ENCODE measurements at regions not wholly inside any gene's neighbourhood (a gene's known extent, or its start where the extent isn't known, plus 50 kb on each side); places are given as distances from the start of the nearest gene placed in this dataset.
A peak's percentile ranks its signal among the peaks of the same experiment; 100 is the strongest.
"Not testable (repeated sequence)": the region's sequence is repeated elsewhere in the genome, so short reads cannot be mapped to it uniquely, and the experiment has no call there.

DNA sequence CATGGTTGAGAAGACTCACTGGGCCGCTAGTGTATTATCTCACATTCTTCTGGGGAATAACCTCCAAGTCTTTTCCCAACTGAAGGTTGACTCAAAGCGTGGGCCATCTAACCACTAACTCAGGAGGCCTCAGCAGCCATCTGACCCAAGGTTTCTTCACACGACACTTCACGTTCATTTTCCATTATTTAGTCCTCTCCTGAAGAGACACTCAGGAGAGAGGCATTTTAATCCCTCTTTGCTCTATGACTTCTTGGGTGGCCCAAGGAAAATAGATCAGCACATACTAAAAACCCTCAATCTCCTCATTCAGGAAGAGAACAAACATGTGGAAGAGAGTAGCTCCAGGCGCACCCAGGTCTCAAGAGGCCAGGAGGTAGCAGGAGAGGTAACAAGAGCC, 252.8 kb upstream of the FOXF1 start:
- Histone ChIP-seq H3K4me1 (ENCODE audit: low read length) (no peaks in the 10 kb centered on the region), H3K79me2 (ENCODE audit: low read length) (no peaks in the 10 kb centered on the region), H3K9me2 (replicated peaks; ENCODE audit: insufficient read depth, low read length) (peaks cover 4% of the 10 kb centered on the region; the same call in 1 of the 2 replicates), H3K4me2 (ENCODE audit: low read depth, low read length, poor library complexity, severe bottlenecking) (no peak overlapping the region), H3K27ac (ENCODE audit: low read length) (no peak overlapping the region), H2AFZ (ENCODE audit: low read length) (no peak overlapping the region), H4K20me1 (ENCODE audit: insufficient read depth, low read depth, low read length) (no peaks in the 10 kb centered on the region), H3K27me3 (ENCODE audit: low read length) (no peaks in the 10 kb centered on the region), H3K36me3 (ENCODE audit: insufficient read depth, low read length) (no peaks in the 10 kb centered on the region), H3K4me3 (ENCODE audit: low read length) (no peak overlapping the region), H3K9me3 (ENCODE audit: low read length) (peaks cover 11% of the 10 kb centered on the region; the same call in 1 of the 2 replicates), H3K9ac (ENCODE audit: low read length) (no peak overlapping the region)
- no peak for DNase-seq

DNA sequence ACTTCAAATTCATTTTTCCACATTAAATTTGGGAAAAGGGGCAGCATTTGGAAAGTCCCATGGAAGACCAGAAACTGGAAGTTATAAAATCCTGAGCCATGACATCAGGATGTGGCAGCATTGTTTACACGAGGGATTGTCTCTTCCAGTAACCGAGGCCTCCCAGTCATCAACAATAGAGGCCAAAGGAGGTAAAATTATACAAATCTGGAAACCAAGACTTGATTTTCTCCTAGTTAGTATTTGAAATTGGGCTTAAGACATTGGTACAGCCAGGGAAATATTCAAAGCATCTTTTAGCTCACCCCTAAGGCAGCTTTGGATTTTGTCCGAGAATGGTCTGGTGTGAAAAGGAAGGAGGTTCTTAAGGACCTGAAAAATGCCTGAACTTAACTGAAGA, 251.6 kb upstream of the FOXF1 start:
- Histone ChIP-seq H3K79me2 (ENCODE audit: low read length) (no peaks in the 10 kb centered on the region), H3K9me2 (replicated peaks; ENCODE audit: insufficient read depth, low read length) (peaks cover 4% of the 10 kb centered on the region; the same call in 1 of the 2 replicates), H3K9ac (ENCODE audit: low read length) (no peak overlapping the region), H3K4me1 (ENCODE audit: low read length) (no peaks in the 10 kb centered on the region), H3K27ac (ENCODE audit: low read length) (no peak overlapping the region), H3K4me2 (ENCODE audit: low read depth, low read length, poor library complexity, severe bottlenecking) (no peak overlapping the region), H3K27me3 (ENCODE audit: low read length) (no peaks in the 10 kb centered on the region), H3K4me3 (ENCODE audit: low read length) (no peak overlapping the region), H3K36me3 (ENCODE audit: insufficient read depth, low read length) (no peaks in the 10 kb centered on the region), H4K20me1 (ENCODE audit: insufficient read depth, low read depth, low read length) (no peaks in the 10 kb centered on the region), H2AFZ (ENCODE audit: low read length) (no peak overlapping the region), H3K9me3 (ENCODE audit: low read length) (peaks cover 11% of the 10 kb centered on the region; the same call in 1 of the 2 replicates)
- DNase-seq: no peak

DNA sequence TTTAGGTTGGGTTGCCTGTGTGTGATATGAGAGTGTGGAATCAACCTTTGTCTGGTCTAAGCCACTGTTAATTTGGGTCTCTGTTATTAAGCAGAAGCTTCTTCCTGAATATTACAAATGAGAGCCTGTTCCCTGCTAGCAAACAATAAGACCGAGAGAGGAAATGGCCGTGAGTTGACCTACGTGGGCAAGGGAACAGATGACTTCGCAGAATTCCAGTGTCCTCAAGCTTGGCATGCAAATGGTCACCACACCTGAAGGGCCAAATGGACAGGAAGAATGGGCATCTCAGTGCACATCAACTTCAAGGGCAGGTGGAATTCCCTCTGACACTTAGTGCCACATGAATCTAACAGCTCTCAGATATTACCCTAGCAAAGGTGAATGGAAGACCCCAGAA, 250.8 kb upstream of the FOXF1 start:
- H3K79me2 ChIP-seq (ENCODE audit: low read length): no peaks in the 10 kb centered on the region
- H3K27me3 ChIP-seq (ENCODE audit: low read length): no peaks in the 10 kb centered on the region
- no peak overlapping the region for H3K4me3 ChIP-seq (ENCODE audit: low read length)
- no peak overlapping the region for H3K4me2 ChIP-seq (ENCODE audit: low read depth, low read length, poor library complexity, severe bottlenecking)
- H4K20me1 ChIP-seq (ENCODE audit: insufficient read depth, low read depth, low read length): no peaks in the 10 kb centered on the region
- no peak overlapping the region for H2AFZ ChIP-seq (ENCODE audit: low read length)
- H3K4me1 ChIP-seq (ENCODE audit: low read length): no peaks in the 10 kb centered on the region
- DNase-seq: no peak
- no peak overlapping the region for H3K27ac ChIP-seq (ENCODE audit: low read length)
- peaks cover 11% of the 10 kb centered on the region; the same call in 1 of the 2 replicates for H3K9me3 ChIP-seq (ENCODE audit: low read length)
- H3K36me3 ChIP-seq (ENCODE audit: insufficient read depth, low read length): no peaks in the 10 kb centered on the region
- peaks cover 4% of the 10 kb centered on the region; the same call in 1 of the 2 replicates for H3K9me2 ChIP-seq (replicated peaks; ENCODE audit: insufficient read depth, low read length)
- no peak overlapping the region for H3K9ac ChIP-seq (ENCODE audit: low read length)

DNA sequence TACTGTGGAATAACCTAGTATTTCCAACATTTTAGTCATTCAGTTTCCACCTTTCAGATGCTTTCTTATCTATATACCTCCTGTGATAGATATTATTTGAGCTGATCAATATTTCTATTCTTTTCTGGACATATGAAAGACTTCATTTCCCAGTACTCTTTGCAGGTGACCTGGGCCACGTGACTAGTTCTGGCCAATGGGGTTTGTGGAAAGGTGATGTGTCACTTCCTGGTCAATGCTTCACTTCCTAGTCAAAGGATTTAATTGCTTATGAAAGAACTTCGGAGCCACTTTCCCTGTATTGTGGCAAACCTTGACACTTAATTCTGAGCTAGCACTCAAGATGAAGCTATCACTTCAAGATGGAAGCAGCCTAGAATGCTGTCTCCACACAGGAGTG, 248.9 kb upstream of the FOXF1 start:
- Histone ChIP-seq H3K27ac (ENCODE audit: low read length) (no peak overlapping the region), H3K4me2 (ENCODE audit: low read depth, low read length, poor library complexity, severe bottlenecking) (no peak overlapping the region), H3K27me3 (ENCODE audit: low read length) (no peaks in the 10 kb centered on the region), H3K4me3 (ENCODE audit: low read length) (no peak overlapping the region), H3K9ac (ENCODE audit: low read length) (no peak overlapping the region), H3K36me3 (ENCODE audit: insufficient read depth, low read length) (no peaks in the 10 kb centered on the region), H2AFZ (ENCODE audit: low read length) (peak overlapping the region; percentile 81), H3K79me2 (ENCODE audit: low read length) (no peaks in the 10 kb centered on the region), H3K4me1 (ENCODE audit: low read length) (no peaks in the 10 kb centered on the region), H3K9me2 (replicated peaks; ENCODE audit: insufficient read depth, low read length) (peaks cover 4% of the 10 kb centered on the region; the same call in 1 of the 2 replicates), H4K20me1 (ENCODE audit: insufficient read depth, low read depth, low read length) (no peaks in the 10 kb centered on the region), H3K9me3 (ENCODE audit: low read length) (peaks cover 11% of the 10 kb centered on the region; the same call in 1 of the 2 replicates)
- DNase-seq: peak; percentile 76

DNA sequence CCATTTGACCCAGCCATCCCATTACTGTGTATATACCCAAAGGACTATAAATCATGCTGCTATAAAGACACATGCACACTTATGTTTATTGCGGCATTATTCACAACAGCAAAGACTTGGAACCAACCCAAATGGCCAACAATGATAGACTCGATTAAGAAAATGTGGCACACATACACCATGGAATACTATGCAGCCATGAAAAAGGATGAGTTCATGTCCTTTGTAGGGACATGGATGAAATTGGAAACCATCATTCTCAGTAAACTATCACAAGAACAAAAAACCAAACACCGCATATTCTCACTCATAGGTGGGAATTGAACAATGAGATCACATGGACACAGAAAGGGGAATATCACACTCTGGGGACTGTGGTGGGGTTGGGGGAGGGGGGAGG, 242.7 kb upstream of the FOXF1 start:
- H3K27me3 ChIP-seq (ENCODE audit: low read length); H3K79me2 ChIP-seq (ENCODE audit: low read length); H3K4me1 ChIP-seq (ENCODE audit: low read length); H3K9me3 ChIP-seq (ENCODE audit: low read length); H3K4me3 ChIP-seq (ENCODE audit: low read length); H3K27ac ChIP-seq (ENCODE audit: low read length); H2AFZ ChIP-seq (ENCODE audit: low read length); DNase-seq; H3K36me3 ChIP-seq (ENCODE audit: insufficient read depth, low read length); H3K4me2 ChIP-seq (ENCODE audit: low read depth, low read length, poor library complexity, severe bottlenecking); H3K9ac ChIP-seq (ENCODE audit: low read length); H4K20me1 ChIP-seq (ENCODE audit: insufficient read depth, low read depth, low read length); H3K9me2 ChIP-seq (replicated peaks; ENCODE audit: insufficient read depth, low read length): not testable (repeated sequence)

DNA sequence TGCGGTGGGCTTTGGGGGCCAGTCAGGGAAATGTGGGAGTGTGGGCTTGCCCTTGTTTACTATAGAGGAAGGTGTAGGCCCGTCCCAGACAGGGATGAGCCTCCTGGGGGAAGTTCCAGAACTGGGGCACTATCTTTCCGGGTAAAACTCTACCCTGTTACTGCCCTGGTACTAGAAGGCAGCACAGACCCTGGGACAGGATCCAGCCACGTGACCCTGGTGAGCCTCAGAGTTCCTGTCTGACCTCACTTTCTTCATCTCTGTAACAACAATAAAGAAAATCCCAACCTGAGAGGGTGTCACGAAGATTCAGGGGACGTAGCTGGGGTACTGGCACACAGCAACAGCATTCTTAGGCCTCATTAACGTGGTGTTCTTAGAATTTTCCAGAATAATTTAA, 239.6 kb upstream of the FOXF1 start:
- Histone ChIP-seq H2AFZ (ENCODE audit: low read length) (no peak overlapping the region), H3K36me3 (ENCODE audit: insufficient read depth, low read length) (no peaks in the 10 kb centered on the region), H3K27ac (ENCODE audit: low read length) (no peak overlapping the region), H4K20me1 (ENCODE audit: insufficient read depth, low read depth, low read length) (no peaks in the 10 kb centered on the region), H3K4me2 (ENCODE audit: low read depth, low read length, poor library complexity, severe bottlenecking) (no peak overlapping the region), H3K27me3 (ENCODE audit: low read length) (no peaks in the 10 kb centered on the region), H3K9me3 (ENCODE audit: low read length) (no peaks in the 10 kb centered on the region), H3K4me1 (ENCODE audit: low read length) (no peaks in the 10 kb centered on the region), H3K79me2 (ENCODE audit: low read length) (no peaks in the 10 kb centered on the region), H3K4me3 (ENCODE audit: low read length) (no peak overlapping the region), H3K9ac (ENCODE audit: low read length) (no peak overlapping the region), H3K9me2 (replicated peaks; ENCODE audit: insufficient read depth, low read length) (no peaks in the 10 kb centered on the region)
- DNase-seq: no peak

DNA sequence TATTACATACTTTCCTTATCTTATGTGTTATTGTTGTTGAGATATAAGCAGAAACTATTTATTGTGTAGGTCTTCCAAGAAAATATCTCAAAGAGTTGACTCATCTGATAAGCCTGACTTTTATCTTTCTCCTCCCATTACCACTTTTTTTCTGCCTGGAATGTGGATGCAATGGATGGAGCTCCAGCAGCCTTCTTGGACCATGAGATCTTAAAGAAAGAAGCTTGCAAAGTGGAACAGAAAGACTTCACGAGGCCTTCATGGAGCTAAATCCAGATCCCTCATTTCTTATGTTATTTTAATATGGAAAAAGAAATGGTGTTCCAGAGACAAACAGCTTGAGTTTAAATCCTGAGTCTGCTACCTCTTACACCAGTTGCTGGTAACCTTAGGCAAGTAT, 237.6 kb upstream of the FOXF1 start:
- H3K4me3 ChIP-seq (ENCODE audit: low read length): no peak overlapping the region
- H3K9ac ChIP-seq (ENCODE audit: low read length): no peak overlapping the region

DNA sequence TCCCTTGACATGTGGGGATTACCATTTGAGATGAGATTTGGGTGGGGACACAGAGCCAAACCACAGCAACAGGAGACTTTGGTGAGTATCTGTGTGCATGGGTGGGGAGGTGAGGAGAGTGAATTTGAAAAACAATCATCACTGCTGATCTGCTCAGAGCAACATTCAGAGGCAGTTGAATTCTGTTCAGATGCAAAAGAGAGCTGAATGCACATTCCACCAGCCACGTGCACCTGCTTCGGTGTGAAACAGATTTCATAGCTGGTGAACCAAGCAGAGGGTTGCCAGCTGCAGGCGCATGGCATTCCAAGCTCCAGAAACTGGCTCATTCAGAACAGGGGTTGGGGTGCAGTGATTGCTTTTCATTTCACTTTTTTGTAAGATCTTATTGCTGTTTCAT, 233.1 kb upstream of the FOXF1 start:
- DNase-seq: no peak
- H3K27me3 ChIP-seq (ENCODE audit: low read length): no peaks in the 10 kb centered on the region; the same call in 1 of the 2 replicates

More for the DNA sequence above, 237.6 kb upstream of the FOXF1 start:
- Histone ChIP-seq H3K36me3 (ENCODE audit: insufficient read depth, low read length) (no peaks in the 10 kb centered on the region), H3K27ac (ENCODE audit: low read length) (no peak overlapping the region), H3K4me1 (ENCODE audit: low read length) (no peaks in the 10 kb centered on the region), H4K20me1 (ENCODE audit: insufficient read depth, low read depth, low read length) (no peaks in the 10 kb centered on the region), H3K27me3 (ENCODE audit: low read length) (no peaks in the 10 kb centered on the region), H3K9me2 (replicated peaks; ENCODE audit: insufficient read depth, low read length) (no peaks in the 10 kb centered on the region), H3K9me3 (ENCODE audit: low read length) (no peaks in the 10 kb centered on the region), H2AFZ (ENCODE audit: low read length) (no peak overlapping the region), H3K79me2 (ENCODE audit: low read length) (no peaks in the 10 kb centered on the region), H3K4me2 (ENCODE audit: low read depth, low read length, poor library complexity, severe bottlenecking) (no peak overlapping the region)
- DNase-seq: no peak

DNA sequence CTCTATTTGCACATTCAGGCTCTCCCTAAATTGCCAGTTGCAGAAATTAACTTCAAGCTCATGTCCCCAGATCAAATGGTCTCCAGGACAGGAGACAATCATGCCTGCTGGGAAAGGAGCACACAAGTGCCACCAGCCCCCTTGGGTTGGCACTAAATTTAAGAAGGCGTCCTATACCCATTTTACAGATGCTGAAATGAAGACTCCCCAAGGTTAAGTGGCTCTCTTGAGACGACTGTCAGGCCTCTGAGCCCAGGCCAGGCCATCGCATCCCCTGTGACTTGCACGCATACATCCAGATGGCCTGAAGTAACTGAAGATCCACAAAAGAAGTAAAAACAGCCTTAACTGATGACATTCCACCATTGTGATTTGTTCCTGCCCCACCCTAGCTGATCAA, 232.5 kb upstream of the FOXF1 start:
- H3K27ac ChIP-seq (ENCODE audit: low read length); H3K9ac ChIP-seq (ENCODE audit: low read length); H3K27me3 ChIP-seq (ENCODE audit: low read length); H3K4me3 ChIP-seq (ENCODE audit: low read length); H3K4me2 ChIP-seq (ENCODE audit: low read depth, low read length, poor library complexity, severe bottlenecking); H3K79me2 ChIP-seq (ENCODE audit: low read length); H3K36me3 ChIP-seq (ENCODE audit: insufficient read depth, low read length); H3K9me3 ChIP-seq (ENCODE audit: low read length); DNase-seq; H4K20me1 ChIP-seq (ENCODE audit: insufficient read depth, low read depth, low read length); H3K4me1 ChIP-seq (ENCODE audit: low read length); H2AFZ ChIP-seq (ENCODE audit: low read length); H3K9me2 ChIP-seq (replicated peaks; ENCODE audit: insufficient read depth, low read length): not testable (repeated sequence)

More for the DNA sequence above, 233.1 kb upstream of the FOXF1 start:
- Histone ChIP-seq H3K36me3 (ENCODE audit: insufficient read depth, low read length) (no peaks in the 10 kb centered on the region), H3K4me3 (ENCODE audit: low read length) (no peak overlapping the region), H3K4me2 (ENCODE audit: low read depth, low read length, poor library complexity, severe bottlenecking) (no peak overlapping the region), H3K4me1 (ENCODE audit: low read length) (no peaks in the 10 kb centered on the region), H3K79me2 (ENCODE audit: low read length) (no peaks in the 10 kb centered on the region), H3K27ac (ENCODE audit: low read length) (no peak overlapping the region), H4K20me1 (ENCODE audit: insufficient read depth, low read depth, low read length) (no peaks in the 10 kb centered on the region), H3K9me3 (ENCODE audit: low read length) (no peaks in the 10 kb centered on the region), H3K9ac (ENCODE audit: low read length) (no peak overlapping the region), H2AFZ (ENCODE audit: low read length) (no peak overlapping the region), H3K9me2 (replicated peaks; ENCODE audit: insufficient read depth, low read length) (no peaks in the 10 kb centered on the region)
